Endothelial cell of umbilical vein (primary cell): ENCODE measurements at regions not wholly inside any gene's neighbourhood (a gene's known extent, or its start where the extent isn't known, plus 50 kb on each side); places are given as distances from the start of the nearest gene placed in this dataset.

Experiments used
- BruUV-seq: library from RNA; stranded (reverse); fragments of 400-500 nt; replicated peaks from 2 replicates; lab custom pipeline; 2021; lab: Mats Ljungman, UMichigan
- CTCF ChIA-PET: fragments of 300-600, 350-600 bp; sonication (Branson Sonifier 250); formaldehyde crosslinking; loops from one replicate; lab custom pipeline; 2021; ENCODE audit warnings: antibody characterized with exemption, inconsistent platforms; lab: Charles Lee
- POLR2A ChIA-PET: fragments of 300-600, 350-600 bp; sonication (Branson Sonifier 250); formaldehyde crosslinking; loops from one replicate; lab custom pipeline; 2021; ENCODE audit warnings: antibody characterized with exemption, inconsistent platforms; lab: Charles Lee
- DNase-seq: peaks from one replicate; pipeline ENCODE4 v3.0.0-alpha.2; 2011; ENCODE audit warnings: low read depth, low spot score
- FAIRE-seq: peaks from 2 replicates; lab custom pipeline; 2011; peaks lifted over from hg19 to GRCh38; lab: Jason Lieb, UNC
- H2AFZ ChIP-seq: 2 replicates; pipeline ENCODE4 v1.6.0; 2012; ENCODE audit warnings: low read depth, low read length, control low read depth, inconsistent platforms
- H3K27ac ChIP-seq: 2 replicates; pipeline ENCODE4 v1.5.1; 2011; ENCODE audit warnings: low read depth, mild to moderate bottlenecking, control low read depth, low read length, moderate library complexity; ENCODE audit not compliant: insufficient read depth
- H3K27me3 ChIP-seq, 2 experiments: 2 replicates each; pipeline versions ENCODE4 v1.6.0 to v1.6.1; 2011; ENCODE audit warnings: low read length in 2 of 2, mixed read lengths in 1 of 2; ENCODE audit not compliant: control insufficient read depth in 2 of 2, insufficient read depth in 2 of 2
- H3K36me3 ChIP-seq, 2 experiments: 2 replicates in 1 of 2; 3 replicates in 1 of 2; pipeline ENCODE4 v1.5.1; 2011; ENCODE audit warnings: low read length in 2 of 2, mild to moderate bottlenecking in 1 of 2, moderate library complexity in 1 of 2; ENCODE audit not compliant: control insufficient read depth in 2 of 2, insufficient read depth in 2 of 2; ENCODE audit errors: extremely low read depth in 1 of 2
- H3K4me1 ChIP-seq: 3 replicates; pipeline ENCODE4 v1.5.1; 2011; ENCODE audit warnings: mild to moderate bottlenecking, low read length; ENCODE audit not compliant: control insufficient read depth, insufficient read depth; ENCODE audit errors: extremely low read depth
- H3K4me2 ChIP-seq: 2 replicates; pipeline ENCODE4 v1.6.1; 2011; ENCODE audit warnings: low read length, control low read depth, mixed read lengths; ENCODE audit not compliant: insufficient read depth
- H3K4me3 ChIP-seq, 3 experiments: fragments of 200-600 bp in 1 of 3; sonication (generic), shearing (Covaris generic) in 1 of 3; replicated peaks in 1 of 3; 2 replicates each; pipeline ENCODE4 v1.5.1; 2011 to 2016; ENCODE audit warnings: control low read depth in 3 of 3, low read length in 3 of 3, mild to moderate bottlenecking in 2 of 3, inconsistent platforms in 1 of 3, low read depth in 1 of 3, moderate library complexity in 1 of 3; ENCODE audit not compliant: insufficient read depth in 1 of 3
- H3K79me2 ChIP-seq: 2 replicates; pipeline ENCODE4 v1.6.0; 2012; ENCODE audit warnings: low read length, inconsistent platforms; ENCODE audit not compliant: control insufficient read depth, insufficient read depth
- H3K9ac ChIP-seq: replicated peaks from 2 replicates; pipeline ENCODE3; 2011; ENCODE audit warnings: low read length, control low read depth; ENCODE audit not compliant: insufficient read depth; ENCODE audit errors: extremely low read depth
- H3K9me1 ChIP-seq: replicated peaks from 3 replicates; pipeline ENCODE4 v1.6.0; 2011; ENCODE audit warnings: mild to moderate bottlenecking, low read length; ENCODE audit not compliant: control insufficient read depth, insufficient read depth; ENCODE audit errors: extremely low read depth
- H3K9me3 ChIP-seq: replicated peaks from 2 replicates; pipeline ENCODE4 v1.5.1; 2012; ENCODE audit warnings: low read length, inconsistent platforms; ENCODE audit not compliant: control insufficient read depth, insufficient read depth
- H4K20me1 ChIP-seq: replicated peaks from 2 replicates; pipeline ENCODE3; 2011; ENCODE audit warnings: mild to moderate bottlenecking, low read length; ENCODE audit not compliant: control insufficient read depth, insufficient read depth; ENCODE audit errors: extremely low read depth
- CTCF ChIP-seq, 2 donors: IDR thresholded peaks; 1 replicate in 1 of 2; 2 replicates in 1 of 2; pipeline ENCODE4 v1.5.1; 2011; ENCODE audit warnings: low read length in 2 of 2, mild to moderate bottlenecking in 2 of 2, moderate library complexity in 2 of 2, control low read depth in 1 of 2, inconsistent platforms in 1 of 2, low read depth in 1 of 2; ENCODE audit not compliant: insufficient read depth in 1 of 2; ENCODE audit errors: extremely low read depth in 1 of 2
- JUN ChIP-seq: IDR thresholded peaks from 2 replicates; pipeline ENCODE4 v1.6.1; 2011; ENCODE audit warnings: borderline replicate concordance, low read depth; ENCODE audit not compliant: insufficient read length, insufficient read depth
- MAX ChIP-seq: IDR thresholded peaks from 2 replicates; pipeline ENCODE4 v1.6.1; 2011; ENCODE audit not compliant: insufficient read depth, insufficient read length
- MYC ChIP-seq: IDR thresholded peaks from one replicate; pipeline ENCODE4 v1.6.1; 2011; ENCODE audit warnings: mild to moderate bottlenecking, low read depth, low read length
- POLR2A ChIP-seq: IDR thresholded peaks from 2 replicates; pipeline ENCODE4 v1.6.1; 2012; ENCODE audit warnings: low read depth, mild to moderate bottlenecking, control low read depth, low read length
- dilution Hi-C: fragments of 300-500 bp; cut with MboI; formaldehyde crosslinking; loops from one replicate; pipeline ENCODE4 v1.15.0; 2019; ENCODE audit warnings: low sequenced_read_pairs; ENCODE audit not compliant: extremely low pct_ligation_motif_present
- intact Hi-C: fragments of 100-400 bp; cut with micrococcal nuclease; formaldehyde crosslinking; loops from one replicate; pipeline ENCODE4 v1.10.0; 2022

- H3K27me3 ChIP-seq, result no peaks in the 10 kb centered on the region
- no peak for TF ChIP-seq JUN
- TF ChIP-seq MYC, result no peak
- no peak for TF ChIP-seq MAX
- no peak for TF ChIP-seq POLR2A
- TF ChIP-seq CTCF (IDR thresholded peaks at IDR 0.05; ENCODE audit: extremely low read depth in 1 of 2, insufficient read depth in 1 of 2, low read depth in 1 of 2, low read length in 2 of 2), result no peak
- POLR2A ChIA-PET, result no interaction called here
- no peaks in the 10 kb centered on the region for H3K9me1 ChIP-seq
- no peaks in the 10 kb centered on the region for H3K79me2 ChIP-seq
- CTCF ChIA-PET, result no interaction called here
- H3K4me2 ChIP-seq, result no peak overlapping the region
- no peak overlapping the region for H3K27ac ChIP-seq
- H2AFZ ChIP-seq, result no peak overlapping the region
- no peak overlapping the region for H3K9ac ChIP-seq
- H3K4me1 ChIP-seq, result no peaks in the 10 kb centered on the region
- no peak overlapping the region for H3K4me3 ChIP-seq
- H3K9me3 ChIP-seq, result no peaks in the 10 kb centered on the region
- H3K36me3 ChIP-seq, result no peaks in the 10 kb centered on the region
- DNase-seq (no peak), FAIRE-seq (no peak)
- dilution Hi-C loops (no loop called here), intact Hi-C loops (loop anchor here (5.0 kb wide), 1 partner anchor 653 kb away; no protein-coding TSS in a partner anchor)
- no peaks in the 10 kb centered on the region for H4K20me1 ChIP-seq
- no TSS peak for BruUV-seq
Measured at GRCh38 chr2:30860003-30860725, 52.9 kb upstream of the CAPN13 start.
